ENCODE measurements at regions not wholly inside any gene's neighbourhood (a gene's known extent, or its start where the extent isn't known, plus 50 kb on each side); places are given as distances from the start of the nearest gene placed in this dataset.

GRCh38 chr3:63090656-63091055, 187.5 kb upstream of the SYNPR start:
- Mint-ChIP-seq H3K4me1 (ENCODE audit: low read depth) (no peaks in the 10 kb centered on the region), H3K4me3 (no peak overlapping the region), H3K27me3 (ENCODE audit: insufficient read depth) (no peaks in the 10 kb centered on the region), H3K27ac (no peak overlapping the region), H3K36me3 (ENCODE audit: low read depth) (no peaks in the 10 kb centered on the region), H3K9me3 (peaks cover 11% of the 10 kb centered on the region)
- TF ChIP-seq CTCF (IDR thresholded peaks at IDR 0.05), result no peak
- DNase-seq, result no peak

- no peak overlapping the region for H3K4me3 Mint-ChIP-seq
- H3K27ac Mint-ChIP-seq, result no peak overlapping the region
- peaks cover 5% of the 10 kb centered on the region for H3K36me3 Mint-ChIP-seq (ENCODE audit: low read depth)
- no peak for TF ChIP-seq CTCF (IDR thresholded peaks at IDR 0.05)
- H3K9me3 Mint-ChIP-seq, result peaks cover 16% of the 10 kb centered on the region
- no peak for DNase-seq
- no peaks in the 10 kb centered on the region for H3K4me1 Mint-ChIP-seq (ENCODE audit: low read depth)
- H3K27me3 Mint-ChIP-seq (ENCODE audit: insufficient read depth), result no peaks in the 10 kb centered on the region
These were observed 185.6 kb upstream of the SYNPR start for GRCh38 chr3:63092515-63092914.

- H3K4me1 Mint-ChIP-seq (ENCODE audit: low read depth), result no peaks in the 10 kb centered on the region
- no peak overlapping the region for H3K4me3 Mint-ChIP-seq
- no peak overlapping the region for H3K27ac Mint-ChIP-seq
- H3K9me3 Mint-ChIP-seq, result peaks cover 32% of the 10 kb centered on the region
- TF ChIP-seq CTCF (IDR thresholded peaks at IDR 0.05), result no peak
- no peak for DNase-seq
- H3K36me3 Mint-ChIP-seq (ENCODE audit: low read depth), result peaks cover 5% of the 10 kb centered on the region
- H3K27me3 Mint-ChIP-seq (ENCODE audit: insufficient read depth), result no peaks in the 10 kb centered on the region
These were observed 183.3 kb upstream of the SYNPR start for GRCh38 chr3:63094642-63095408.

- no peak for TF ChIP-seq CTCF (IDR thresholded peaks at IDR 0.05)
- Mint-ChIP-seq H3K27ac (no peak overlapping the region), H3K9me3 (peaks cover 31% of the 10 kb centered on the region), H3K4me3 (no peak overlapping the region), H3K27me3 (ENCODE audit: insufficient read depth) (no peaks in the 10 kb centered on the region), H3K4me1 (ENCODE audit: low read depth) (no peaks in the 10 kb centered on the region), H3K36me3 (ENCODE audit: low read depth) (peaks cover 5% of the 10 kb centered on the region)
- no peak for DNase-seq
These were observed 181.7 kb upstream of the SYNPR start for GRCh38 chr3:63096248-63097058.

GRCh38 chr3:63097396-63097795, 180.7 kb upstream of the SYNPR start:
- H3K4me3 Mint-ChIP-seq, result no peak overlapping the region
- H3K4me1 Mint-ChIP-seq (ENCODE audit: low read depth), result no peaks in the 10 kb centered on the region
- no peak for TF ChIP-seq CTCF (IDR thresholded peaks at IDR 0.05)
- H3K27me3 Mint-ChIP-seq (ENCODE audit: insufficient read depth), result no peaks in the 10 kb centered on the region
- H3K36me3 Mint-ChIP-seq (ENCODE audit: low read depth), result peaks cover 5% of the 10 kb centered on the region
- H3K27ac Mint-ChIP-seq, result no peak overlapping the region
- DNase-seq, result no peak
- peaks cover 29% of the 10 kb centered on the region for H3K9me3 Mint-ChIP-seq

Measured in HFFc6 (cell line).